GM23338 (cell line): ENCODE measurements at regions not wholly inside any gene's neighbourhood (a gene's known extent, or its start where the extent isn't known, plus 50 kb on each side); places are given as distances from the start of the nearest gene placed in this dataset.

Experiments
- ATAC-seq: fragments of 200-7000 bp; cut with Tn5 transposase; 3 replicates; pipeline ENCODE4 v1.9.1; 2020
- DNase-seq: peaks from one replicate; pipeline ENCODE4 v3.0.0-alpha.2; 2015; ENCODE audit warnings: low spot score
- H2AFZ ChIP-seq: fragments of 200-600 bp; sonication (generic); 2 replicates; pipeline ENCODE4 v1.8.0; 2016; ENCODE audit warnings: antibody characterized with exemption, mild to moderate bottlenecking, moderate library complexity
- H3F3A ChIP-seq: fragments of 200-600 bp; sonication (generic); replicated peaks from 2 replicates; pipeline ENCODE4 v1.8.0; 2017; ENCODE audit warnings: antibody characterized with exemption, mixed run types, low read depth
- H3K27ac ChIP-seq: fragments of 200-600 bp; sonication (generic); 2 replicates; pipeline ENCODE4 v1.6.1; 2016; ENCODE audit warnings: low read depth
- H3K27me3 ChIP-seq: fragments of 200-600 bp; sonication (generic); 2 replicates; pipeline ENCODE4 v1.8.0; 2016; ENCODE audit warnings: mild to moderate bottlenecking, mixed run types, moderate library complexity; ENCODE audit not compliant: insufficient read depth
- H3K36me3 ChIP-seq: fragments of 200-600 bp; sonication (generic); 2 replicates; pipeline ENCODE4 v1.8.0; 2016; ENCODE audit warnings: mild to moderate bottlenecking; ENCODE audit not compliant: insufficient read depth
- H3K4me1 ChIP-seq: fragments of 200-600 bp; sonication (generic); 2 replicates; pipeline ENCODE4 v1.8.0; 2016; ENCODE audit warnings: mild to moderate bottlenecking, moderate library complexity; ENCODE audit not compliant: insufficient read depth
- H3K4me2 ChIP-seq: fragments of 200-600 bp; sonication (generic); 2 replicates; pipeline ENCODE4 v1.7.1; 2017; ENCODE audit warnings: mixed run types
- H3K4me3 ChIP-seq: fragments of 200-600 bp; sonication (generic); 2 replicates; pipeline ENCODE4 v1.6.1; 2016; ENCODE audit warnings: mixed run types
- H3K79me2 ChIP-seq: fragments of 200-600 bp; sonication (generic); replicated peaks from 2 replicates; pipeline ENCODE4 v1.8.0; 2017; ENCODE audit warnings: mild to moderate bottlenecking; ENCODE audit not compliant: insufficient read depth
- H3K9me2 ChIP-seq: fragments of 200-600 bp; sonication (generic); 2 replicates; pipeline ENCODE4 v1.8.0; 2017; ENCODE audit not compliant: insufficient read depth
- H4K20me1 ChIP-seq: fragments of 200-600 bp; sonication (generic); replicated peaks from 2 replicates; pipeline ENCODE4 v1.8.0; 2017; ENCODE audit warnings: mild to moderate bottlenecking; ENCODE audit not compliant: insufficient read depth
- H3K27ac Mint-ChIP-seq: 2 replicates; pipeline ENCODE4 v1.8.0; 2020; ENCODE audit warnings: inconsistent platforms, mild to moderate bottlenecking, moderate library complexity, mixed read lengths
- H3K27me3 Mint-ChIP-seq: 3 replicates; pipeline ENCODE4 v1.8.0; 2022; ENCODE audit warnings: low read depth, mild to moderate bottlenecking, moderate library complexity, mixed read lengths, inconsistent platforms; ENCODE audit not compliant: insufficient read depth, poor library complexity
- H3K36me3 Mint-ChIP-seq: 3 replicates; pipeline ENCODE4 v1.8.0; 2021; ENCODE audit warnings: low read depth, mild to moderate bottlenecking, inconsistent platforms, moderate library complexity, mixed read lengths
- H3K4me1 Mint-ChIP-seq: 3 replicates; pipeline ENCODE4 v1.8.0; 2020; ENCODE audit warnings: mild to moderate bottlenecking, inconsistent platforms, mixed read lengths
- H3K4me3 Mint-ChIP-seq: 3 replicates; pipeline ENCODE4 v1.8.0; 2021; ENCODE audit warnings: moderate library complexity, mild to moderate bottlenecking, inconsistent platforms, mixed read lengths
- H3K9me3 Mint-ChIP-seq: 3 replicates; pipeline ENCODE4 v1.8.0; 2020; ENCODE audit warnings: moderate library complexity, mild to moderate bottlenecking, inconsistent platforms, mixed read lengths
- CREB1 ChIP-seq: fragments of 250-450 bp; sonication (Bioruptor Pico); IDR thresholded peaks from 2 replicates; pipeline ENCODE4 v1.5.0; 2020; ENCODE audit warnings: low read depth, mild to moderate bottlenecking, moderate library complexity
- EZH2 ChIP-seq: fragments of 200-600 bp; sonication (generic); IDR thresholded peaks from one replicate; pipeline ENCODE4 v1.8.0; 2017; ENCODE audit warnings: antibody characterized with exemption, mild to moderate bottlenecking, low read depth; ENCODE audit not compliant: unreplicated experiment
- EZH2phosphoT487 ChIP-seq: fragments of 200-600 bp; sonication (generic); IDR thresholded peaks from one replicate; pipeline ENCODE4 v1.8.1; 2018; ENCODE audit warnings: antibody characterized with exemption; ENCODE audit not compliant: unreplicated experiment
- JUNB ChIP-seq: IDR thresholded peaks from one replicate; pipeline ENCODE4 v1.6.1; 2016; ENCODE audit warnings: antibody characterized with exemption; ENCODE audit not compliant: unreplicated experiment
- NANOG ChIP-seq: IDR thresholded peaks from 2 replicates; pipeline ENCODE4 v1.6.1; 2016; ENCODE audit warnings: antibody characterized with exemption, borderline replicate concordance
- POLR2AphosphoS5 ChIP-seq: IDR thresholded peaks from 2 replicates; pipeline ENCODE4 v1.6.1; 2016; ENCODE audit warnings: antibody characterized with exemption, low read depth
- STAT1 ChIP-seq: IDR thresholded peaks from one replicate; pipeline ENCODE4 v1.6.1; 2016; ENCODE audit warnings: antibody characterized with exemption; ENCODE audit not compliant: unreplicated experiment
- ZNF331 ChIP-seq: fragments of 250-450 bp; sonication (Bioruptor Pico); IDR thresholded peaks from 2 replicates; pipeline ENCODE4 v1.5.0; 2020; ENCODE audit warnings: low read depth, mild to moderate bottlenecking, moderate library complexity
- TF ChIP-seq, protein P1 (sequence below): IDR thresholded peaks from 2 replicates; pipeline ENCODE4 v1.6.1; 2016; ENCODE audit warnings: antibody characterized with exemption
- TF ChIP-seq, protein P2 (sequence below): fragments of 250-450 bp; sonication (Bioruptor Pico); IDR thresholded peaks from 2 replicates; pipeline ENCODE4 v1.5.0; 2020; ENCODE audit warnings: mild to moderate bottlenecking, moderate library complexity
- TF ChIP-seq, protein P3 (sequence below), 2 experiments: fragments of 200-600 bp in 1 of 2; sonication (generic) in 1 of 2; conservative IDR thresholded peaks; 2 replicates each; pipeline versions ENCODE4 v1.5.1 to v1.6.1; 2016 to 2017; ENCODE audit warnings: antibody characterized with exemption in 2 of 2, low read depth in 2 of 2, mild to moderate bottlenecking in 2 of 2, moderate library complexity in 1 of 2

DNA sequence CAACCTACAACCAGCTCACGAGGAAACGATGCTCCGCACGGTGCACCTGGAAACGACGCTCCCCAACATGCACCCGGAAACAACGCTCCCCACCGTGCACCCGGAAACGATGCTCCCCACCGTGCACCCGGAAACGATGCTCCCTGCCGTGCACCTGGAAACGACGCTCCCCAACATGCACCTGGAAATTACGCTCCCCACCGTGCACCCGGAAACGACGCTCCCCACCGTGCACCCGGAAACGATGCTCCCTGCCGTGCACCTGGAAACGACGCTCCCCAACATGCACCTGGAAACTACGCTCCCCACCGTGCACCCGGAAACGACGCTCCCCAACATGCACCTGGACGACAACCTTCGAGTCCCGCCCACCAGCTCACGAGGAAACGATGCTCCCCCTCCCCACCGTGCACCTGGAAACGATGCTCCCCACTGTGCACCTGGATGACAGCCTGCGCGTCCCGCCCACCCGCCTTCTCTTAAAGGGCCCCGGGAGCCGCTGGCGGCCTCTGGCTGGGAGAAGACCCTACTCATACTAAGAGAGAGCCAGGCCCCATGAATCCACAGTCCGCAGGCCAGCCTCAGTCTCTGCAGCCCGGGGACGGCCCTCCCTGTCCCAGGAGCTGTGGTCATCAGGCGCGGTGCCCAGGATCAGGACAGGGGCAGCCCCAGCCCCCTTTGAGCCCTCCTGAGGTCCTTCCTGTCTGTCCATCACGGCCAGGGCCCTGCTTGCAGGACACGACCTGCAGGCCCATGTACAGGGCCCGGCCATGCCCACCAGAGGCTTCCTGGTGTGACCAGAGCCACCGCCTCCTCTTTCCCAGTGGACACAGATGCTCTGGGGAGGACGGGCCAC, 98.3 kb downstream of the PDGFA start:
- peak; percentile 70 for DNase-seq
- Mint-ChIP-seq H3K27ac (no peak overlapping the region), H3K36me3 (peaks cover 9% of the 10 kb centered on the region; the same call in 2 of the 3 replicates), H3K9me3 (peaks cover 9% of the 10 kb centered on the region), H3K27me3 (peaks cover 6% of the 10 kb centered on the region), H3K4me1 (peaks cover 13% of the 10 kb centered on the region), H3K4me3 (peak overlapping the region; percentile 42; the same call in 2 of the 3 replicates)
- Histone ChIP-seq H4K20me1 (no peaks in the 10 kb centered on the region), H3F3A (no peaks in the 10 kb centered on the region), H3K27me3 (no peaks in the 10 kb centered on the region), H3K4me2 (no peak overlapping the region), H3K4me3 (no peak overlapping the region), H3K36me3 (no peaks in the 10 kb centered on the region), H2AFZ (no peak overlapping the region), H3K27ac (no peak overlapping the region), H3K4me1 (no peaks in the 10 kb centered on the region), H3K79me2 (no peaks in the 10 kb centered on the region), H3K9me2 (no peaks in the 10 kb centered on the region)
- ATAC-seq: peak; percentile 48
- TF ChIP-seq, protein P1, sequence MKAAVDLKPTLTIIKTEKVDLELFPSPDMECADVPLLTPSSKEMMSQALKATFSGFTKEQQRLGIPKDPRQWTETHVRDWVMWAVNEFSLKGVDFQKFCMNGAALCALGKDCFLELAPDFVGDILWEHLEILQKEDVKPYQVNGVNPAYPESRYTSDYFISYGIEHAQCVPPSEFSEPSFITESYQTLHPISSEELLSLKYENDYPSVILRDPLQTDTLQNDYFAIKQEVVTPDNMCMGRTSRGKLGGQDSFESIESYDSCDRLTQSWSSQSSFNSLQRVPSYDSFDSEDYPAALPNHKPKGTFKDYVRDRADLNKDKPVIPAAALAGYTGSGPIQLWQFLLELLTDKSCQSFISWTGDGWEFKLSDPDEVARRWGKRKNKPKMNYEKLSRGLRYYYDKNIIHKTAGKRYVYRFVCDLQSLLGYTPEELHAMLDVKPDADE: no peak
- no peak for TF ChIP-seq EZH2
- no peak for TF ChIP-seq JUNB
- TF ChIP-seq NANOG: no peak
- TF ChIP-seq POLR2AphosphoS5: no peak
- no peak for TF ChIP-seq CREB1
- no peak for TF ChIP-seq ZNF331 (CRISPR knock-in tag)
- TF ChIP-seq, protein P2, sequence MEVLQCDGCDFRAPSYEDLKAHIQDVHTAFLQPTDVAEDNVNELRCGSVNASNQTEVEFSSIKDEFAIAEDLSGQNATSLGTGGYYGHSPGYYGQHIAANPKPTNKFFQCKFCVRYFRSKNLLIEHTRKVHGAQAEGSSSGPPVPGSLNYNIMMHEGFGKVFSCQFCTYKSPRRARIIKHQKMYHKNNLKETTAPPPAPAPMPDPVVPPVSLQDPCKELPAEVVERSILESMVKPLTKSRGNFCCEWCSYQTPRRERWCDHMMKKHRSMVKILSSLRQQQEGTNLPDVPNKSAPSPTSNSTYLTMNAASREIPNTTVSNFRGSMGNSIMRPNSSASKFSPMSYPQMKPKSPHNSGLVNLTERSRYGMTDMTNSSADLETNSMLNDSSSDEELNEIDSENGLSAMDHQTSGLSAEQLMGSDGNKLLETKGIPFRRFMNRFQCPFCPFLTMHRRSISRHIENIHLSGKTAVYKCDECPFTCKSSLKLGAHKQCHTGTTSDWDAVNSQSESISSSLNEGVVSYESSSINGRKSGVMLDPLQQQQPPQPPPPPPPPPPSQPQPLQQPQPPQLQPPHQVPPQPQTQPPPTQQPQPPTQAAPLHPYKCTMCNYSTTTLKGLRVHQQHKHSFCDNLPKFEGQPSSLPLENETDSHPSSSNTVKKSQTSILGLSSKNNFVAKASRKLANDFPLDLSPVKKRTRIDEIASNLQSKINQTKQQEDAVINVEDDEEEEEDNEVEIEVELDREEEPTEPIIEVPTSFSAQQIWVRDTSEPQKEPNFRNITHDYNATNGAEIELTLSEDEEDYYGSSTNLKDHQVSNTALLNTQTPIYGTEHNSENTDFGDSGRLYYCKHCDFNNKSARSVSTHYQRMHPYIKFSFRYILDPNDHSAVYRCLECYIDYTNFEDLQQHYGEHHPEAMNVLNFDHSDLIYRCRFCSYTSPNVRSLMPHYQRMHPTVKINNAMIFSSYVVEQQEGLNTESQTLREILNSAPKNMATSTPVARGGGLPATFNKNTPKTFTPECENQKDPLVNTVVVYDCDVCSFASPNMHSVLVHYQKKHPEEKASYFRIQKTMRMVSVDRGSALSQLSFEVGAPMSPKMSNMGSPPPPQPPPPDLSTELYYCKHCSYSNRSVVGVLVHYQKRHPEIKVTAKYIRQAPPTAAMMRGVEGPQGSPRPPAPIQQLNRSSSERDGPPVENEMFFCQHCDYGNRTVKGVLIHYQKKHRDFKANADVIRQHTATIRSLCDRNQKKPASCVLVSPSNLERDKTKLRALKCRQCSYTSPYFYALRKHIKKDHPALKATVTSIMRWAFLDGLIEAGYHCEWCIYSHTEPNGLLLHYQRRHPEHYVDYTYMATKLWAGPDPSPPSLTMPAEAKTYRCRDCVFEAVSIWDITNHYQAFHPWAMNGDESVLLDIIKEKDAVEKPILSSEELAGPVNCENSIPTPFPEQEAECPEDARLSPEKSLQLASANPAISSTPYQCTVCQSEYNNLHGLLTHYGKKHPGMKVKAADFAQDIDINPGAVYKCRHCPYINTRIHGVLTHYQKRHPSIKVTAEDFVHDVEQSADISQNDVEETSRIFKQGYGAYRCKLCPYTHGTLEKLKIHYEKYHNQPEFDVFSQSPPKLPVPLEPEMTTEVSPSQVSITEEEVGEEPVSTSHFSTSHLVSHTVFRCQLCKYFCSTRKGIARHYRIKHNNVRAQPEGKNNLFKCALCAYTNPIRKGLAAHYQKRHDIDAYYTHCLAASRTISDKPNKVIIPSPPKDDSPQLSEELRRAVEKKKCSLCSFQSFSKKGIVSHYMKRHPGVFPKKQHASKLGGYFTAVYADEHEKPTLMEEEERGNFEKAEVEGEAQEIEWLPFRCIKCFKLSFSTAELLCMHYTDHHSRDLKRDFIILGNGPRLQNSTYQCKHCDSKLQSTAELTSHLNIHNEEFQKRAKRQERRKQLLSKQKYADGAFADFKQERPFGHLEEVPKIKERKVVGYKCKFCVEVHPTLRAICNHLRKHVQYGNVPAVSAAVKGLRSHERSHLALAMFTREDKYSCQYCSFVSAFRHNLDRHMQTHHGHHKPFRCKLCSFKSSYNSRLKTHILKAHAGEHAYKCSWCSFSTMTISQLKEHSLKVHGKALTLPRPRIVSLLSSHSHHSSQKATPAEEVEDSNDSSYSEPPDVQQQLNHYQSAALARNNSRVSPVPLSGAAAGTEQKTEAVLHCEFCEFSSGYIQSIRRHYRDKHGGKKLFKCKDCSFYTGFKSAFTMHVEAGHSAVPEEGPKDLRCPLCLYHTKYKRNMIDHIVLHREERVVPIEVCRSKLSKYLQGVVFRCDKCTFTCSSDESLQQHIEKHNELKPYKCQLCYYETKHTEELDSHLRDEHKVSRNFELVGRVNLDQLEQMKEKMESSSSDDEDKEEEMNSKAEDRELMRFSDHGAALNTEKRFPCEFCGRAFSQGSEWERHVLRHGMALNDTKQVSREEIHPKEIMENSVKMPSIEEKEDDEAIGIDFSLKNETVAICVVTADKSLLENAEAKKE (CRISPR knock-in tag): no peak
- TF ChIP-seq STAT1: no peak
- TF ChIP-seq, protein P3, sequence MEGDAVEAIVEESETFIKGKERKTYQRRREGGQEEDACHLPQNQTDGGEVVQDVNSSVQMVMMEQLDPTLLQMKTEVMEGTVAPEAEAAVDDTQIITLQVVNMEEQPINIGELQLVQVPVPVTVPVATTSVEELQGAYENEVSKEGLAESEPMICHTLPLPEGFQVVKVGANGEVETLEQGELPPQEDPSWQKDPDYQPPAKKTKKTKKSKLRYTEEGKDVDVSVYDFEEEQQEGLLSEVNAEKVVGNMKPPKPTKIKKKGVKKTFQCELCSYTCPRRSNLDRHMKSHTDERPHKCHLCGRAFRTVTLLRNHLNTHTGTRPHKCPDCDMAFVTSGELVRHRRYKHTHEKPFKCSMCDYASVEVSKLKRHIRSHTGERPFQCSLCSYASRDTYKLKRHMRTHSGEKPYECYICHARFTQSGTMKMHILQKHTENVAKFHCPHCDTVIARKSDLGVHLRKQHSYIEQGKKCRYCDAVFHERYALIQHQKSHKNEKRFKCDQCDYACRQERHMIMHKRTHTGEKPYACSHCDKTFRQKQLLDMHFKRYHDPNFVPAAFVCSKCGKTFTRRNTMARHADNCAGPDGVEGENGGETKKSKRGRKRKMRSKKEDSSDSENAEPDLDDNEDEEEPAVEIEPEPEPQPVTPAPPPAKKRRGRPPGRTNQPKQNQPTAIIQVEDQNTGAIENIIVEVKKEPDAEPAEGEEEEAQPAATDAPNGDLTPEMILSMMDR (conservative IDR thresholded peaks at IDR 0.05; ENCODE audit: low read depth in 2 of 2): no peak
- TF ChIP-seq EZH2phosphoT487: no peak
